ENCODE measurements at regions not wholly inside any gene's neighbourhood (a gene's known extent, or its start where the extent isn't known, plus 50 kb on each side); places are given as distances from the start of the nearest gene placed in this dataset.

DNA sequence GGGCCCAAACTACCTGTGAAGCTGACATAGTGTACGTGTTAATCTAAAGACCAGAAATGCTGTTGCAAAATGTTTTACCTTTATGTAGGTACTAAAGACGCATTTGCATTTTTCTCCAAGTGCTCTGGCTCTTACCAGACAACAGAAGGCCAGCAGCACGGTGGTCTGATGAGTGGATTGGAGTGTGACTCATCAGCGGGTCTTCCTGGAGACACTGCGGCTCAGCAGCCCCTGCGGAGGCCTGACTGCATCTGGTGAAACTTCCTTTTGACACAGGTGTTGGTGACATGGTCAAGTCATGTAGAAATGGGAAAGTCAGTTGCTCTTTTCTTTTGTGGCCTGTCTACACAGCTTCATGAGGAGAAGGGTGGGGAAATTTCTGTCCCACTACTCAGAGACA, 723.6 kb downstream of the INHBA start:
- TF ChIP-seq, protein P1, sequence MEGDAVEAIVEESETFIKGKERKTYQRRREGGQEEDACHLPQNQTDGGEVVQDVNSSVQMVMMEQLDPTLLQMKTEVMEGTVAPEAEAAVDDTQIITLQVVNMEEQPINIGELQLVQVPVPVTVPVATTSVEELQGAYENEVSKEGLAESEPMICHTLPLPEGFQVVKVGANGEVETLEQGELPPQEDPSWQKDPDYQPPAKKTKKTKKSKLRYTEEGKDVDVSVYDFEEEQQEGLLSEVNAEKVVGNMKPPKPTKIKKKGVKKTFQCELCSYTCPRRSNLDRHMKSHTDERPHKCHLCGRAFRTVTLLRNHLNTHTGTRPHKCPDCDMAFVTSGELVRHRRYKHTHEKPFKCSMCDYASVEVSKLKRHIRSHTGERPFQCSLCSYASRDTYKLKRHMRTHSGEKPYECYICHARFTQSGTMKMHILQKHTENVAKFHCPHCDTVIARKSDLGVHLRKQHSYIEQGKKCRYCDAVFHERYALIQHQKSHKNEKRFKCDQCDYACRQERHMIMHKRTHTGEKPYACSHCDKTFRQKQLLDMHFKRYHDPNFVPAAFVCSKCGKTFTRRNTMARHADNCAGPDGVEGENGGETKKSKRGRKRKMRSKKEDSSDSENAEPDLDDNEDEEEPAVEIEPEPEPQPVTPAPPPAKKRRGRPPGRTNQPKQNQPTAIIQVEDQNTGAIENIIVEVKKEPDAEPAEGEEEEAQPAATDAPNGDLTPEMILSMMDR (conservative IDR thresholded peaks at IDR 0.05; ENCODE audit: low read length) = no peak
- no peak for TF ChIP-seq EZH2phosphoT487 (IDR thresholded peaks at IDR 0.05; ENCODE audit: borderline replicate concordance, low read depth, low read length)
